IPS-18a (cell line): ENCODE measurements at regions not wholly inside any gene's neighbourhood (a gene's known extent, or its start where the extent isn't known, plus 50 kb on each side); places are given as distances from the start of the nearest gene placed in this dataset.
"Not testable (repeated sequence)": the region's sequence is repeated elsewhere in the genome, so short reads cannot be mapped to it uniquely, and the experiment has no call there.

Experiments
- H3K27ac ChIP-seq: one replicate; pipeline ENCODE4 v1.5.1; 2013; ENCODE audit warnings: low read length
- H3K27me3 ChIP-seq: one replicate; pipeline ENCODE4 v1.6.1; 2013; ENCODE audit warnings: mild to moderate bottlenecking, low read length; ENCODE audit not compliant: control insufficient read depth, insufficient read depth
- H3K36me3 ChIP-seq: one replicate; pipeline ENCODE4 v1.6.1; 2013; ENCODE audit warnings: low read depth, low read length; ENCODE audit not compliant: control insufficient read depth
- H3K4me1 ChIP-seq: one replicate; pipeline ENCODE4 v1.6.1; 2013; ENCODE audit warnings: low read depth, low read length; ENCODE audit not compliant: control insufficient read depth
- H3K4me3 ChIP-seq: one replicate; pipeline ENCODE4 v1.5.1; 2013; ENCODE audit warnings: low read length
- H3K9ac ChIP-seq: one replicate; pipeline ENCODE4 v1.6.1; 2013; ENCODE audit warnings: mild to moderate bottlenecking, low read length, moderate library complexity
- H3K9me3 ChIP-seq: one replicate; pipeline ENCODE4 v1.6.1; 2013; ENCODE audit warnings: low read depth, low read length; ENCODE audit not compliant: control insufficient read depth

GRCh38 chr3:197365586-197365985, 67.2 kb upstream of the DLG1 start:
- Histone ChIP-seq H3K36me3 (no peaks in the 10 kb centered on the region), H3K4me1 (peaks cover 44% of the 10 kb centered on the region), H3K9ac (no peak overlapping the region), H3K27ac (no peak overlapping the region), H3K27me3 (no peaks in the 10 kb centered on the region), H3K9me3 (peaks cover under 1% of the 10 kb centered on the region), H3K4me3 (no peak overlapping the region)

- Histone ChIP-seq H3K9ac (no peak overlapping the region), H3K4me3 (no peak overlapping the region), H3K27me3 (no peaks in the 10 kb centered on the region), H3K9me3 (peaks cover 11% of the 10 kb centered on the region), H3K27ac (peak overlapping the region; percentile 54), H3K4me1 (peaks cover 44% of the 10 kb centered on the region), H3K36me3 (no peaks in the 10 kb centered on the region)
Measured at GRCh38 chr3:197364410-197365071, 66.1 kb upstream of the DLG1 start.

- Histone ChIP-seq H3K4me1 (peaks cover 44% of the 10 kb centered on the region), H3K27me3 (no peaks in the 10 kb centered on the region), H3K27ac (peak overlapping the region; percentile 54), H3K4me3 (no peak overlapping the region), H3K9me3 (peaks cover 12% of the 10 kb centered on the region), H3K9ac (no peak overlapping the region), H3K36me3 (no peaks in the 10 kb centered on the region)
Measured at GRCh38 chr3:197363553-197364409, 65.4 kb upstream of the DLG1 start.

- H3K27me3 ChIP-seq = no peaks in the 10 kb centered on the region
- no peak overlapping the region for H3K4me3 ChIP-seq
- no peaks in the 10 kb centered on the region for H3K36me3 ChIP-seq
- H3K9ac ChIP-seq = no peak overlapping the region
- peaks cover 31% of the 10 kb centered on the region for H3K4me1 ChIP-seq
- H3K9me3 ChIP-seq = peaks cover 12% of the 10 kb centered on the region
- no peak overlapping the region for H3K27ac ChIP-seq
Measured at GRCh38 chr3:197362081-197362480, 63.7 kb upstream of the DLG1 start.

GRCh38 chr3:197360095-197360494, 61.7 kb upstream of the DLG1 start:
- H3K27me3 ChIP-seq, H3K27ac ChIP-seq, H3K9ac ChIP-seq, H3K36me3 ChIP-seq, H3K4me3 ChIP-seq: not testable (repeated sequence)
- peaks cover 21% of the 10 kb centered on the region for H3K4me1 ChIP-seq
- peaks cover 12% of the 10 kb centered on the region for H3K9me3 ChIP-seq

- not testable (repeated sequence) for H3K9ac ChIP-seq, H3K4me3 ChIP-seq, H3K27ac ChIP-seq, H3K36me3 ChIP-seq, H3K27me3 ChIP-seq
- Histone ChIP-seq H3K9me3 (peaks cover 12% of the 10 kb centered on the region), H3K4me1 (peaks cover 17% of the 10 kb centered on the region)
Measured at GRCh38 chr3:197359476-197359875, 61.1 kb upstream of the DLG1 start.

- H3K27me3 ChIP-seq = no peaks in the 10 kb centered on the region
- no peak overlapping the region for H3K9ac ChIP-seq
- no peaks in the 10 kb centered on the region for H3K4me1 ChIP-seq
- H3K27ac ChIP-seq = no peak overlapping the region
- peaks cover 12% of the 10 kb centered on the region for H3K9me3 ChIP-seq
- H3K4me3 ChIP-seq = no peak overlapping the region
- no peaks in the 10 kb centered on the region for H3K36me3 ChIP-seq
Measured at GRCh38 chr3:197356741-197357140, 58.3 kb upstream of the DLG1 start.

- Histone ChIP-seq H3K9me3 (peaks cover 12% of the 10 kb centered on the region), H3K27me3 (no peaks in the 10 kb centered on the region), H3K4me3 (no peak overlapping the region), H3K36me3 (no peaks in the 10 kb centered on the region), H3K4me1 (no peaks in the 10 kb centered on the region), H3K27ac (no peak overlapping the region), H3K9ac (no peak overlapping the region)
Measured at GRCh38 chr3:197356275-197356674, 57.9 kb upstream of the DLG1 start.

- no peak overlapping the region for H3K9ac ChIP-seq
- H3K4me1 ChIP-seq = no peaks in the 10 kb centered on the region
- H3K4me3 ChIP-seq = no peak overlapping the region
- no peak overlapping the region for H3K27ac ChIP-seq
- no peaks in the 10 kb centered on the region for H3K27me3 ChIP-seq
- H3K9me3 ChIP-seq = peaks cover 12% of the 10 kb centered on the region
- no peaks in the 10 kb centered on the region for H3K36me3 ChIP-seq
Measured at GRCh38 chr3:197355713-197356112, 57.3 kb upstream of the DLG1 start.

GRCh38 chr3:197354568-197355001, 56.2 kb upstream of the DLG1 start:
- Histone ChIP-seq H3K36me3 (no peaks in the 10 kb centered on the region), H3K9me3 (peaks cover under 1% of the 10 kb centered on the region), H3K4me3 (no peak overlapping the region), H3K27ac (no peak overlapping the region), H3K27me3 (no peaks in the 10 kb centered on the region), H3K9ac (no peak overlapping the region), H3K4me1 (no peaks in the 10 kb centered on the region)

GRCh38 chr3:197353867-197354567, 55.6 kb upstream of the DLG1 start:
- peaks cover 4% of the 10 kb centered on the region for H3K4me1 ChIP-seq
- no peak overlapping the region for H3K27ac ChIP-seq
- no peaks in the 10 kb centered on the region for H3K9me3 ChIP-seq
- no peaks in the 10 kb centered on the region for H3K27me3 ChIP-seq
- H3K36me3 ChIP-seq = no peaks in the 10 kb centered on the region
- no peak overlapping the region for H3K9ac ChIP-seq
- no peak overlapping the region for H3K4me3 ChIP-seq
